T-cell (primary cell): ENCODE measurements at regions not wholly inside any gene's neighbourhood (a gene's known extent, or its start where the extent isn't known, plus 50 kb on each side); places are given as distances from the start of the nearest gene placed in this dataset.
"Not testable (repeated sequence)": the region's sequence is repeated elsewhere in the genome, so short reads cannot be mapped to it uniquely, and the experiment has no call there.

Source experiments
- ATAC-seq, 4 experiments: fragments of 200-7000 bp in 3 of 4; fragments of 150-1000 bp in 1 of 4; cut with Tn5 transposase; replicated peaks in 1 of 4; 1 replicate in 3 of 4; 2 replicates in 1 of 4; pipeline ENCODE4 v1.10.0; 2021; ENCODE audit warnings: moderate library complexity in 3 of 4, mild to moderate bottlenecking in 2 of 4, moderate number of reproducible peaks in 1 of 4
- CTCF ChIA-PET, 2 donors: fragments of 300-600 bp; sonication (Branson Sonifier 250); formaldehyde crosslinking; loops; one replicate each; lab custom pipeline; 2022; ENCODE audit warnings: antibody characterized with exemption in 2 of 2; lab: Charles Lee
- POLR2A ChIA-PET, 2 donors: fragments of 300-600 bp; sonication (Branson Sonifier 250); formaldehyde crosslinking; loops; one replicate each; lab custom pipeline; 2022; ENCODE audit warnings: antibody characterized with exemption in 2 of 2; lab: Charles Lee
- DNase-seq, 35 experiments: peaks; one replicate each; pipeline versions ENCODE4 v3.0.0 to v3.0.0-alpha.2; 2013 to 2023
- H3K27ac ChIP-seq: one replicate; pipeline ENCODE4 v1.5.1; 2013; ENCODE audit warnings: low read length
- H3K27me3 ChIP-seq, 2 experiments: replicated peaks in 1 of 2; 1 replicate in 1 of 2; 2 replicates in 1 of 2; pipeline versions ENCODE4 v1.6.1 to v1.7.0; 2013; ENCODE audit warnings: low read length in 1 of 2, mixed read lengths in 1 of 2; ENCODE audit not compliant: control insufficient read depth in 2 of 2, insufficient read depth in 2 of 2; ENCODE audit errors: extremely low read depth in 1 of 2
- H3K36me3 ChIP-seq, 2 donors: 1 replicate in 1 of 2; 2 replicates in 1 of 2; pipeline versions ENCODE4 v1.6.1 to v1.7.0; 2013; ENCODE audit warnings: low read length in 1 of 2; ENCODE audit not compliant: control insufficient read depth in 2 of 2, insufficient read depth in 1 of 2; ENCODE audit errors: extremely low read depth in 1 of 2
- H3K4me1 ChIP-seq, 2 experiments: 1 replicate in 1 of 2; 2 replicates in 1 of 2; pipeline versions ENCODE4 v1.6.1 to v1.7.0; 2013; ENCODE audit warnings: low read length in 2 of 2, mixed read lengths in 1 of 2; ENCODE audit not compliant: insufficient read depth in 2 of 2, control insufficient read depth in 1 of 2; ENCODE audit errors: extremely low read depth in 1 of 2
- H3K4me3 ChIP-seq, 2 donors: 1 replicate in 1 of 2; 2 replicates in 1 of 2; pipeline versions ENCODE4 v1.5.1 to v1.7.0; 2013; ENCODE audit warnings: mild to moderate bottlenecking in 2 of 2, low read length in 1 of 2, moderate library complexity in 1 of 2; ENCODE audit not compliant: control insufficient read depth in 1 of 2; ENCODE audit errors: extremely low read depth in 1 of 2
- H3K9me3 ChIP-seq: 2 replicates; pipeline ENCODE4 v1.7.0; 2013
- H3K27ac Mint-ChIP-seq, 2 donors: one replicate each; pipeline ENCODE4 v1.8.0; 2020 to 2021; ENCODE audit warnings: mild to moderate bottlenecking in 2 of 2, mixed read lengths in 2 of 2
- H3K27me3 Mint-ChIP-seq, 2 donors: one replicate each; pipeline ENCODE4 v1.8.0; 2021 to 2022; ENCODE audit warnings: mixed read lengths in 2 of 2
- H3K36me3 Mint-ChIP-seq: one replicate; pipeline ENCODE4 v1.8.0; 2021; ENCODE audit warnings: mixed read lengths
- H3K4me1 Mint-ChIP-seq, 3 donors: one replicate each; pipeline ENCODE4 v1.8.0; 2020 to 2022; ENCODE audit warnings: mixed read lengths in 3 of 3, mild to moderate bottlenecking in 1 of 3
- H3K4me3 Mint-ChIP-seq, 3 donors: one replicate each; pipeline ENCODE4 v1.8.0; 2020 to 2022; ENCODE audit warnings: mild to moderate bottlenecking in 3 of 3, mixed read lengths in 3 of 3, moderate library complexity in 3 of 3
- H3K9me3 Mint-ChIP-seq, 3 donors: one replicate each; pipeline ENCODE4 v1.8.0; 2020 to 2022; ENCODE audit warnings: mixed read lengths in 3 of 3
- WGBS: methylation state at CpG from one replicate; pipeline ENCODE4 v1.1.5; 2013; ENCODE audit warnings: missing lambda C conversion rate; ENCODE audit not compliant: insufficient coverage; 5-methylcytosine and 5-hydroxymethylcytosine counted together

DNA sequence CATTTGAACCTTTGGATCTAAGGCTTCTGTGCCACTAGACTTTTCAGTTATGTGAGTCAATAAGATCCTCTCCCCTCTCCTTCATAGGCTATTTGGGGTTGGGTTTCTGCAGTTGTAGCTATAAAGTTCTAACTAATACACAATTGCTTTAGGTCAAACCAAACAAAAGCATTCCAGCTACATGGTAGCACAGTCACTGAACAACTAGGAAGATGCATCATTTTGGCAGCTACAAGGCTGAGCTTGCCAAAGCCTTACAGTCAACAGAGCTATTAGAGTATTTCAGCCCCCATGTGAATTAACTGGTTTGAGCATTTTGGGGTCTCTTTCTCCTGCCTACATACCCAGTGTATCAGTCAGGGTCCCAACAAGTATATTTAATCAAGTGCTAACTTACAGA, 234.6 kb downstream of the ZNF608 start:
- peaks cover 0 to 7% of the 10 kb centered on the region in 2 donors for H3K27me3 Mint-ChIP-seq
- no peak for ATAC-seq
- no peaks in the 10 kb centered on the region for H3K9me3 Mint-ChIP-seq
- CTCF ChIA-PET, result no interaction called here
- DNase-seq, result no peak
- no peak overlapping the region for H3K4me3 ChIP-seq
- no peaks in the 10 kb centered on the region for H3K27me3 ChIP-seq
- H3K4me3 Mint-ChIP-seq, result no peak overlapping the region
- H3K27ac Mint-ChIP-seq, result no peak overlapping the region
- no peak overlapping the region for H3K27ac ChIP-seq
- no peaks in the 10 kb centered on the region for H3K36me3 Mint-ChIP-seq
- H3K9me3 ChIP-seq, result no peaks in the 10 kb centered on the region
- no peaks in the 10 kb centered on the region for H3K36me3 ChIP-seq
- POLR2A ChIA-PET, result interaction anchor here in 1 of 2 donors (0.6 kb wide), 1 partner anchor 333 kb away, joined by 3 read pairs; no protein-coding TSS in a partner anchor
- H3K4me1 Mint-ChIP-seq, result no peaks in the 10 kb centered on the region
- no peaks in the 10 kb centered on the region for H3K4me1 ChIP-seq

GRCh38 chr5:124507688-124508087, 238.8 kb downstream of the ZNF608 start:
- Mint-ChIP-seq H3K36me3 (no peaks in the 10 kb centered on the region), H3K27me3 (peaks cover 0 to 7% of the 10 kb centered on the region in 2 donors), H3K4me1 (no peaks in the 10 kb centered on the region), H3K27ac (no peak overlapping the region), H3K4me3 (no peak overlapping the region), H3K9me3 (no peaks in the 10 kb centered on the region)
- Histone ChIP-seq H3K27ac (no peak overlapping the region), H3K36me3 (no peaks in the 10 kb centered on the region), H3K27me3 (no peaks in the 10 kb centered on the region), H3K9me3 (no peaks in the 10 kb centered on the region), H3K4me3 (no peak overlapping the region), H3K4me1 (no peaks in the 10 kb centered on the region)
- ATAC-seq, result no peak
- ChIA-PET POLR2A (no interaction called here), CTCF (no interaction called here)
- DNase-seq, result no peak
- WGBS, result no CpG with 5 or more reads among the region's 2 CpGs

DNA sequence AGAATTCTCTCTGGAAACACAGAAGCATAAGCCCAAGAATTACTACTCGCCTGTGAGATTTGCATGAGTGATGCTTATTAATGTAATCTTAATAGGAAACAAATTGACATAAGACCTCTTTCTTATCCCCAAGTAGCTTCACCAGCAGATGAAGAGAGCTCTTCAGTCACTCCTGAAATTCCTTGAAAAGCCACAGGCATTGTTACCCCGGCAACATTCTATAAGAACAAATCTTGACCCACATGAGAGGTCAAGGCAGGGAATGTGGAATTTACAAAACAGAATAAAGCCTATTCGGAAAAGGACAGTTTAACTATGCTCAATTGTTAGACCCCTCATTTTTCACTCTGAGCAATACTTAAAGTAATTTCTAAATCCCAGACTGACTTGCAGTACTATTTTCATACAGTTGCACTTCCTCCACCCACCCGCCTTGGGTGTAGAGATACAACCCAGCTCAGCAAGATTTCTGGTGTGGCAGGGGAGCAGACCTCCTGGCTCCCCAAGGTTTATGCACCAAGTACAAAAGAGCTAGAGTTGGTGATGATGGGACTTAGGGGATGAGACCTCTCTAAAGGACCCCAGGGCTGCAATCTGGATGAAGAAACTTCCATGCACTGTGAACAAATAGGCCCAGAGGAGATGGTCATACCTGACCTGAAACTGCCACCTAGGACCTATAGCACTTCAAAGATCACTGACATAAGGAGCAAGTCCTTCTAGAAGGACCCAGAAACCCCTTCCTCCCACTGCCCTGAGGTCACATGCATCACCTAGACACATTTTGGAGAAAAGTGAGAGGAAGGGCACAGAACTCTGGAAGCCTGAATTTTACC, 242.1 kb downstream of the ZNF608 start:
- no peaks in the 10 kb centered on the region for H3K36me3 Mint-ChIP-seq
- no peak for ATAC-seq
- POLR2A ChIA-PET, result no interaction called here

GRCh38 chr5:124502551-124502950, 243.9 kb downstream of the ZNF608 start:
- ChIA-PET CTCF (no interaction called here), POLR2A (interaction anchor here in 1 of 2 donors (0.5 kb wide), 1 partner anchor 59 kb away, joined by 3 read pairs; no protein-coding TSS in a partner anchor)
- no peaks in the 10 kb centered on the region for H3K9me3 Mint-ChIP-seq
- H3K4me1 ChIP-seq, result no peaks in the 10 kb centered on the region
- H3K4me1 Mint-ChIP-seq, result no peaks in the 10 kb centered on the region
- no peaks in the 10 kb centered on the region for H3K27me3 Mint-ChIP-seq
- H3K27me3 ChIP-seq, result no peaks in the 10 kb centered on the region
- no peaks in the 10 kb centered on the region for H3K36me3 Mint-ChIP-seq
- H3K27ac ChIP-seq, result no peak overlapping the region
- 100% methylated on average over 1 of the region's 5 CpGs for WGBS
- no peak overlapping the region for H3K4me3 ChIP-seq
- DNase-seq (no peak), ATAC-seq (no peak)
- H3K9me3 ChIP-seq, result no peaks in the 10 kb centered on the region
- H3K36me3 ChIP-seq, result no peaks in the 10 kb centered on the region
- no peak overlapping the region for H3K4me3 Mint-ChIP-seq
- no peak overlapping the region for H3K27ac Mint-ChIP-seq

More for the DNA sequence above, 242.1 kb downstream of the ZNF608 start:
- no peaks in the 10 kb centered on the region for H3K9me3 ChIP-seq
- Mint-ChIP-seq H3K27me3 (no peaks in the 10 kb centered on the region), H3K9me3 (no peaks in the 10 kb centered on the region), H3K4me3 (no peak overlapping the region), H3K4me1 (no peaks in the 10 kb centered on the region), H3K27ac (no peak overlapping the region)
- no peaks in the 10 kb centered on the region for H3K27me3 ChIP-seq
- no CpG with 5 or more reads among the region's 4 CpGs for WGBS
- H3K27ac ChIP-seq, result no peak overlapping the region
- H3K36me3 ChIP-seq, result no peaks in the 10 kb centered on the region
- H3K4me3 ChIP-seq, result no peak overlapping the region
- no peak for DNase-seq
- CTCF ChIA-PET, result interaction anchor here in 1 of 2 donors (0.5 kb wide), 1 partner anchor 134 kb away, joined by 3 read pairs; no protein-coding TSS in a partner anchor
- no peaks in the 10 kb centered on the region for H3K4me1 ChIP-seq

GRCh38 chr5:124499818-124500217, 246.6 kb downstream of the ZNF608 start:
- POLR2A ChIA-PET, H3K4me3 ChIP-seq, H3K9me3 ChIP-seq, ATAC-seq, H3K4me1 ChIP-seq, H3K27ac Mint-ChIP-seq, H3K36me3 ChIP-seq, H3K9me3 Mint-ChIP-seq, H3K27me3 ChIP-seq, H3K4me1 Mint-ChIP-seq, CTCF ChIA-PET, H3K36me3 Mint-ChIP-seq, H3K27ac ChIP-seq, H3K4me3 Mint-ChIP-seq, DNase-seq, H3K27me3 Mint-ChIP-seq: not testable (repeated sequence)
- WGBS, result no CpG with 5 or more reads among the region's 5 CpGs

DNA sequence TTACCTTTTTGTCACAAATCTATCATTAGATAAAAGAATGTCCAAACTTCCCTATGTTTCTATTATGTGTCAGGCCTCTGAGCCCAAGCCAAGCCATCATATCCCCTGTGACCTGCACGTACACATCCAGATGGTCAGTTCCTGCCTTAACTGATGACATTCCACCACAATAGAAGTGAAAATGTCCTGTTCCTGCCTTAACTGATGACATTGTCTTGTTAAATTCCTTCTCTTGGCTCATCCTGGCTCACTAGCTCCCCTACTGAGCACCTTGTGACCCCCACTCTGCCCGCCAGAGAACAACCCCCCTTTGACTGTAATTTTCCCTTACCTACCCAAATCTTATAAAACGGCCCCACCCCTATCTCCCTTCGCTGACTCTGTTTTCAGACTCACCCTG, 249.5 kb downstream of the ZNF608 start:
- H3K36me3 ChIP-seq, DNase-seq, H3K36me3 Mint-ChIP-seq, CTCF ChIA-PET, H3K4me1 Mint-ChIP-seq, H3K27me3 Mint-ChIP-seq, POLR2A ChIA-PET, H3K9me3 Mint-ChIP-seq, H3K27ac Mint-ChIP-seq, ATAC-seq, H3K9me3 ChIP-seq, H3K4me3 Mint-ChIP-seq, H3K27me3 ChIP-seq, H3K4me1 ChIP-seq, H3K27ac ChIP-seq, H3K4me3 ChIP-seq: not testable (repeated sequence)
- 79% methylated on average over 4 of the region's 4 CpGs for WGBS
